NCI-H1092 treated with DMSO at 0.1 percent for 48 hours (cell line): ENCODE measurements at regions not wholly inside any gene's neighbourhood (a gene's known extent, or its start where the extent isn't known, plus 50 kb on each side); places are given as distances from the start of the nearest gene placed in this dataset.
"Not testable (repeated sequence)": the region's sequence is repeated elsewhere in the genome, so short reads cannot be mapped to it uniquely, and the experiment has no call there.

Experiments
- DNase-seq: peaks from one replicate; lab custom pipeline; 2025; lab: John Stamatoyannopoulos, UW

- DNase-seq = no peak
These were observed 220.6 kb downstream of the TPBG start for GRCh38 chr6:82584194-82584695.

- no peak for DNase-seq
These were observed 221.2 kb downstream of the TPBG start for GRCh38 chr6:82584856-82585255.

- DNase-seq = no peak
These were observed 224.4 kb downstream of the TPBG start for GRCh38 chr6:82588020-82588419.

GRCh38 chr6:82588859-82589412 is 225.3 kb downstream of the TPBG start:
- DNase-seq = no peak

DNA sequence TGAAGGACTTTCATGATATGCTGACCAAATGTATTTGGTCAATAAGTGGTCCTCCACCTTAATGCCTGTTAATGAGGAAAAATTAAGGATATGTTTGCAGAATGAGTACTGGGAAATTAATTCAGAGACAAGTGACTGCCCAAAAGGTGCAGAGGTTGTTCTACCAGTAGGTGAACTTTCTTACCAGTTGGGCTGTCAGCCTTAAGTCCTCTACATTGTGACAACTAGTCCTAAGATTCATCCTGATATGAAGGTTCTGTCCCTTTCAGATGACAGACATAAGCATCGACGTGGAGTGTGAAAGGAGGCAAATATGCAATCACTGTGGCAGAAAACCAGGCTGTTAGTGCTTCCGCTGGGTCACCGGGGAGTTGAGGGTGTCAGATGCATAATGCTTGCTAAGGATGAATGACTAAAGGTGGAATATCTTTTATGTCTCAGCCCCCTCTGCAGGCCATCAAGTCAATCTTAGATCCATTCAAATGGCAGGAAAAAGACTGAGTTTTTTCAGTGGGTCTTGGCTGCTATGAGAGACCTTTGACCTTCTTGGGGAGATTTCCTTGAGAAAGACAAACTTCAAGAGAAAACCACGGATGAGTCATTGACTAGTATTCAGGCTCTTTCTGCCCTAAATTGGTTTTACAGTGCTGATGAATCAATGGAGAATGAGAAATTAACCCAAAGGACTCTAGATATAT is 226.0 kb downstream of the TPBG start:
- peak; percentile 64 for DNase-seq

DNA sequence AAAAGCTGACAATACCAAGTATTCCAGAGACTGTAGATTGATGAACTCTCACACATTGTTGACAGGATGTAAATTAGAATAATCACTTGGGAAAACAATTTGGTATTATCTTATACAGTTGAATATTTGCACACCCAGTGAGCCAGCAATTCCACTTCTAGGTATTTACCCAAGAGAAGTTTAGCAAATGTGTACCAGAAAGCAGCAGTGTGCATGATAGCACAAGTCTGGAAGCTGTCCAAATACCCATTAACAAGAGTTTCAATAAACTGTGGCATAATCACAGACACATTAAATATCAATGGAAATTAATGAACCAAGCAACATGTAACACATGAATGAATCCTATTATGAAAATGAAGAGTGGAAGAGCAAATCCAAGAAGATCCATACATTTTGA is 233.6 kb downstream of the TPBG start:
- DNase-seq = peak; percentile 84

- DNase-seq = no peak
These were observed 239.2 kb downstream of the TPBG start for GRCh38 chr6:82602776-82603175.

GRCh38 chr6:82603871-82604270 is 240.3 kb downstream of the TPBG start:
- no peak for DNase-seq

GRCh38 chr6:82607998-82608725 is 244.5 kb downstream of the TPBG start:
- DNase-seq = no peak

DNA sequence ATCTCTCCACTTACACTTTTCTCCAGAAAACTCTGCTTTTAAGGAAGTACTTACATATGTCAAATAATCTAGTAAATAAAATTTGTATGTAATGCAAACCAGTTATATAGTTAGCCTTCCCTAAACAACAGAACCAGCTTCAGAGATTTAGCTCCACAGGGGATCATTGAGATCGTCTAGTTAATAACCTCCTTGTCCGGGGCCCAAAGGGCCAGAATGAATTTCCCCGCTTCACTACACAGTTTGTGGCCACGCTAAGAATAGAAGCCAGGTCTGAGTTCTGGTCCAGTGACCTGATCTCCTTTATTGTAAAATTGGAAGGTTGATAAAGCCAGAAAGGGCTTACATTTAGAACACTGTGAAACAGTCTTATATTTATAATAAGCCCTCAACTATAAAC is 245.2 kb downstream of the TPBG start:
- DNase-seq = no peak

GRCh38 chr6:82611751-82612150 is 248.1 kb downstream of the TPBG start:
- no peak for DNase-seq

- DNase-seq = no peak
These were observed 248.9 kb downstream of the TPBG start for GRCh38 chr6:82612475-82613039.

- no peak for DNase-seq
These were observed 250.9 kb downstream of the TPBG start for GRCh38 chr6:82614518-82614917.

DNA sequence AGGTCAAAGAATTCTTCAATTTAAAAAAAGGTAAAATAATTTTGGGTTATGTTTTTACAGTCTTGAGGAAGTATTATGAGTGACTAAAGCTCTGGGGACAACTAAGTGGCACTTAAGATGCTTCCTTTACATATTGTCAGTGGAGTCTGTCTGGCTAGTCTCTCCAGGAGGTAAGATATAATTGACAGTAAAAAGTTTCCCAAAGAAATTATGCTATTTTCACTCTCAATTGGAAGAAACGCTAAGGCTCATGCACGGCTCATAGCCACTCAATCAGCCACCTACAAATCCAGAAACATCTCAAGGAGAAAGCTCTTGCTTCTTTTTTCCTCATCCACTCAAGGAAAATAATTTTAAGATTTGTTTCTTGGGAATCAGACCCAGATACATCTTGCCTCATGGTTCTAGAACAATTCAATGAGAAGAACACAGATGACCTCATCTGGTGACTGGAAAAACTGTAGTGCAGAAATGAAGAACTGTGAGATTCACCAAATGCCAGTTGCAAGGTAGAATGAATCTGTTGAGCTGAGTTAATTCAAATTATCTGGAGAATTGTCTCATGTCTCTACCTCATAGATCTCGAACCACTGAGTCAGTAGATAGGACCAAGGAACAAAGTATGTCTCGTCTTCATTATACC is 252.9 kb downstream of the TPBG start:
- no peak for DNase-seq

GRCh38 chr6:82617648-82618047 is 254.0 kb downstream of the TPBG start:
- DNase-seq = no peak

- DNase-seq = no peak
These were observed 256.0 kb downstream of the TPBG start for GRCh38 chr6:82619573-82619972.

DNA sequence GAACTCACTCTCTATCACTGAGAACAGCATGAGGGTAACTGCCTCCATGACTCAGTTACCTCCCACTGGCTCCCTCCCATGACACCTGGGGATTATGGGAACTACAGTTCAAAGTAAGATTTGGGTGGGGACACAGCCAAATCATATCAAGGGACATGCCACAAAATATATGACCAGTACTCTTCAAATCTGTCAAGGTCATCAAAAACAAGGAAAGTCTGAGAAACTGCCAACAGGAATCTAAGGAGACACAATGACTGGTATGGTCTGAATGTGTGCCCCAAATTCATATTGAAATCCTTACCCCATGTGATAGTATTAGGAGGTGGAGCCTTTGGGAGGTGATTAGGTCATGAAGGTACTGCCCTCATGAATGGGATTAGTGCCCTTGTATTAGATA is 258.8 kb downstream of the TPBG start:
- DNase-seq = no peak

GRCh38 chr6:82624251-82624650 is 260.6 kb downstream of the TPBG start:
- no peak for DNase-seq

DNA sequence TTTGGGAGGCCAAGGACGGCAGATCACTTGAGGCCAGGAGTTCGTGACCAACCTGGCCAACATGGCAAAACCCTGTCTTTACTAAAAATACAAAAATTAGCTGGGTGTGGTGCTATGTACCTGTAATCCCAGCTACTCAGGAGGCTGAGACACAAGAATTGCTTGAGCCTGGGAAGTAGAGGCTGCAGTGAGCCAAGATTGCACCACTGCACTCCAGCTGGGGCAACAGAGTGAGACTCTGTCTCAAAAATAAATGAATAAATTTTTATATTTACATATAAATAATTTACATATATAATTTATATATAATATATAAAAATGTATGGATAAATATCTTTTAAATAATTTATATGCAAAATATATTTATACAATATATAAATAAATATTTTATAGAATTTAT is 263.3 kb downstream of the TPBG start:
- DNase-seq = not testable (repeated sequence)

DNA sequence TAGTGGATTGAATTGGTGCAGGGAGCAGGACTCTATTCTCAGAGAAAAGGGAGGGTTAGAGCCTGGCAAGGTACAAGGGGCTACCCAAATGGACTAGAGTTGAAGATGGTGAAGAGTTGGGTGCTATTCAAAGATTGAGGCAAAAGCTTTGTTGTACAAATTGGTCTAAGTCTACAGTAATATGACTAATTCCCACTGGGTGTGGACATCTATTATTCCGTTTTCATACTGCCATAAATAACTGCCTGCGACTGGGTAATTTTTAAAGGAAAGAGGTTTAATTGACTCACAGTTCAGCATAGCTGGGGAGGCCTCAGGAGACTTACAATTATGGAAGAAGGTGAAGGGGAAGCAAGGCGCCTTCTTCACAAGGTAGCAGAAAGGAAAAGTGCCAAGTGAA is 266.3 kb downstream of the TPBG start:
- no peak for DNase-seq

DNA sequence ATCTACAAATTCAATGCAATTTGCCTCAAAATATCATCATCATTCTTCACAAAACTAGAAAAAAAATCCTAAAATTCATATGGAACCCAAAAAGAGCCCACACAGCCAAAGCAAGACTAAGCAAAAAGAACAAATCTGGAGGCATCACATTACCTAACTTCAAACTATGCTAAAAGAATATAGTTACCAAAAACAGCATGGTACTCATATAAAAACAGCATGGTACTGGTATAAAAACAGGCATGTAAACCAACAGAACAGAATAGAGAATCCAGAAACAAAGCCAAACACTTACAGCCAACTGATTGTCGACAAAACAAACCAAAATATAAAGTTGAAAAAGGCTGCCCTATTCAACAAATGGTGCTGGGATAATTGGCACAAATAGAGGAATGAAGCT is 278.1 kb downstream of the TPBG start:
- no peak for DNase-seq

DNA sequence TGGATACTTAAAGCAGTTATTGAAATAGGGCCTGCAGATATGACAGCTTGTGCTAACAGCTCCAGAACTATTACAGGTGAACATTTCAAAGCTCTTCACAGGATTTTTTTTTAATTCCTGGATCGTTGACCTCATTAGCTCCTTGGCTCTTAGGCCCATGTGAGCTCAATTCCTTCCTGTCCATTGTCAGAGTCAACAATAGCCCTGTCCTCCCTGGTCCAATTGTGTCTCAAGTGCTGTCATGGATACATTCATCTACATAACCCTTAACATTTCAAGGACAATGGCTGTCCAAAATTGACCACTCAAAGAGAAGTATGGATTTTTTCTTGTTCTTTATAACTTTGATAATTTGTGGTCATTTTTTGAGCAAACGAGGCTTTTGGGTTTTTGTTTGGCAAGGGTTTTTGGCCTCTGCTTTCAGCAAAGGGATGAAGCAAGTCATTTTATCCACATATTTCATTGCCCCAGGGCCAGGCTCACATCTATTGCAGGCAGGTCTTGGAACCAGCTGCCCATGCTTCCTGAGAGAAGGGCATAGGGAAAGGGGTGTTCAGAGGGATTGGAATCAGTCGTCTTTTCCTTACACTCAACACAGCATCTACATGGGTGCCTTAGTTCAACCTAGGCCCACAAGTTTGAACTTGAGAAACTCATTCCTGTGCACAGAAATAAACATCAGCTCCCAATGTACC is 282.1 kb downstream of the TPBG start:
- DNase-seq = no peak
